ENCODE measurements at regions not wholly inside any gene's neighbourhood (a gene's known extent, or its start where the extent isn't known, plus 50 kb on each side); places are given as distances from the start of the nearest gene placed in this dataset.

DNA sequence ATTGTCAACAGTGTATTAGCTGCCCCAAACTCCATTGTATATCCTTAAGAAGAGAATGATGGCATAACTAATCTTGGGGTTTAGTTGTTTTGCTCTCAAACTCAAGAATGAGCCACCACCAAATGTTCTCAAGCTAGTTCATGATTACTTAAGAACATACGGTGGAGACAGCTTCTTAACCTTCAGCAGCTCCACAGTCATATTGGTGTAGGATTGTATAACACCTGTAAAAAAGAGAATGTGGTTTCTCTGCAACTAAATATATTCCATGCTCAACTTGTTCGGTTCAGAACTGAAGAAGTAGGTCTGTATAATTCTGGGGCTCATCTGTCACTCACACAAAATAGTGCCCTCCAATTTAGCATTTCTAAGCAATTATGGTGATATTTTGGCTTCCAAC lies 177.9 kb upstream of the DUSP10 start:
- no peak for TF ChIP-seq POLR2AphosphoS5 (IDR thresholded peaks at IDR 0.05)
- TF ChIP-seq POLR2A (IDR thresholded peaks at IDR 0.05), result no peak
- TF ChIP-seq, protein P1, sequence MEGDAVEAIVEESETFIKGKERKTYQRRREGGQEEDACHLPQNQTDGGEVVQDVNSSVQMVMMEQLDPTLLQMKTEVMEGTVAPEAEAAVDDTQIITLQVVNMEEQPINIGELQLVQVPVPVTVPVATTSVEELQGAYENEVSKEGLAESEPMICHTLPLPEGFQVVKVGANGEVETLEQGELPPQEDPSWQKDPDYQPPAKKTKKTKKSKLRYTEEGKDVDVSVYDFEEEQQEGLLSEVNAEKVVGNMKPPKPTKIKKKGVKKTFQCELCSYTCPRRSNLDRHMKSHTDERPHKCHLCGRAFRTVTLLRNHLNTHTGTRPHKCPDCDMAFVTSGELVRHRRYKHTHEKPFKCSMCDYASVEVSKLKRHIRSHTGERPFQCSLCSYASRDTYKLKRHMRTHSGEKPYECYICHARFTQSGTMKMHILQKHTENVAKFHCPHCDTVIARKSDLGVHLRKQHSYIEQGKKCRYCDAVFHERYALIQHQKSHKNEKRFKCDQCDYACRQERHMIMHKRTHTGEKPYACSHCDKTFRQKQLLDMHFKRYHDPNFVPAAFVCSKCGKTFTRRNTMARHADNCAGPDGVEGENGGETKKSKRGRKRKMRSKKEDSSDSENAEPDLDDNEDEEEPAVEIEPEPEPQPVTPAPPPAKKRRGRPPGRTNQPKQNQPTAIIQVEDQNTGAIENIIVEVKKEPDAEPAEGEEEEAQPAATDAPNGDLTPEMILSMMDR (IDR thresholded peaks at IDR 0.05 in 8 of 11, conservative IDR thresholded peaks at IDR 0.05 in 3 of 11), result no peak
- H3K27ac ChIP-seq, result no peak overlapping the region
- H3K36me3 ChIP-seq, result no peaks in the 10 kb centered on the region
- no peaks in the 10 kb centered on the region for H3K4me1 ChIP-seq
- no peak overlapping the region for H3K4me3 ChIP-seq
- no peaks in the 10 kb centered on the region for H3K9me3 ChIP-seq
- no peak for DNase-seq
- WGBS, 5 donors, result 79 to 93% (median 81%) methylated on average over 2 of the region's 2 CpGs
- no peaks in the 10 kb centered on the region for H3K27me3 ChIP-seq (replicated peaks in 1 of 7)
- intact Hi-C loops (cut with DNase I; ENCODE audit: low total_unique reads), result no loop called here

- TF ChIP-seq POLR2AphosphoS5 (IDR thresholded peaks at IDR 0.05) (no peak), POLR2A (IDR thresholded peaks at IDR 0.05) (no peak)
- TF ChIP-seq, protein P1 (IDR thresholded peaks at IDR 0.05 in 8 of 11, conservative IDR thresholded peaks at IDR 0.05 in 3 of 11), result no peak
- no peaks in the 10 kb centered on the region for H3K27me3 ChIP-seq (replicated peaks in 1 of 7)
- no peaks in the 10 kb centered on the region for H3K36me3 ChIP-seq
- DNase-seq, result no peak
- no peaks in the 10 kb centered on the region for H3K9me3 ChIP-seq
- no peaks in the 10 kb centered on the region for H3K4me1 ChIP-seq
- H3K4me3 ChIP-seq, result no peak overlapping the region
- intact Hi-C loops (cut with DNase I; ENCODE audit: low total_unique reads), result no loop called here
- no peak overlapping the region for H3K27ac ChIP-seq
- 74 to 87% (median 83%) methylated on average over 1 of the region's 1 CpG for WGBS, 5 donors
Measured at GRCh38 chr1:221919341-221919740, 177.5 kb upstream of the DUSP10 start.

DNA sequence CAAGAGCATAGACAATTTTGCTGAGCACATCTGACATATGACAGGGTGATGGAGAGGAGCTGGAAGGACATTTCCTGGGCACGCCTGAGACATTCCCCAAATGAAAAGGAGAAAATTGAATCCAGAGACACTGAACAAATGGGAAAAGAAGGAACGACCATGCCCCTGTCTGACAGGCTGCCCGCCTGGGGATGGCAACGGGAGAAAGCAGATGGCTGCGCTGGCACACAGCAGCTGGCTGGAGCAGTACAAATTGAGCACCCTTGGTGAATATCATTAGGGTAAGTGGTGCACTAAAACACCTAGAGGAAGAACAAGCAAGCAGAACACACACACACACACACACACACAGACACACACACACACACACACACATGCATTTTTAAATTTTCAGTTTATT lies 174.3 kb upstream of the DUSP10 start:
- intact Hi-C loops (cut with DNase I; ENCODE audit: low total_unique reads), result no loop called here

DNA sequence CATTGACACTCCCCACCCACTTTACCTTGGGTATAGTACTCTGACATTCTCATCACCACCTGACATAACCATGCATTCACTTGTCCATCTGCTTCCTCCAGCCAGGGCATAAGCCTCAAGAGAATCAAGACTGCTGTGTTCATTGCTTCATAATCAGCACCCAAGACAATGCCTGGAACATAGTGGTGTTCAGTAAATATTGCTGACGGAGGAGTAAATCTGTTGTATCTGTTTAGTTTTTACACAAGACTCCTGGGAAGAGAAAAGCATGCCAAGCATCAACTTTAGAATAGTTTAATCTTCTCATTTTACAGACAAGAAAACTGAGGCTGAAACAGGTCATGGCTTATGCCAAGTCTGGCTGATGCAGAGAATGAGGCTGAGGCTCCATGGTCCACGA lies 173.9 kb upstream of the DUSP10 start:
- no peak overlapping the region for H3K27ac ChIP-seq
- no peaks in the 10 kb centered on the region for H3K36me3 ChIP-seq
- TF ChIP-seq POLR2A (IDR thresholded peaks at IDR 0.05), result no peak
- TF ChIP-seq, protein P1 (IDR thresholded peaks at IDR 0.05 in 8 of 11, conservative IDR thresholded peaks at IDR 0.05 in 3 of 11), result no peak
- no peak for TF ChIP-seq POLR2AphosphoS5 (IDR thresholded peaks at IDR 0.05)
- no peak overlapping the region for H3K4me3 ChIP-seq
- no peaks in the 10 kb centered on the region for H3K27me3 ChIP-seq (replicated peaks in 1 of 7)
- H3K9me3 ChIP-seq, result no peaks in the 10 kb centered on the region
- H3K4me1 ChIP-seq, result no peaks in the 10 kb centered on the region
- intact Hi-C loops (cut with DNase I; ENCODE audit: low total_unique reads), result no loop called here
- WGBS, 5 donors, result 81 to 100% (median 88%) methylated on average over 2 of the region's 2 CpGs
- DNase-seq, result no peak

More for the DNA sequence above, 174.3 kb upstream of the DUSP10 start:
- Histone ChIP-seq H3K36me3 (no peaks in the 10 kb centered on the region), H3K27me3 (replicated peaks in 1 of 7) (no peaks in the 10 kb centered on the region), H3K4me3 (no peak overlapping the region), H3K27ac (no peak overlapping the region), H3K4me1 (no peaks in the 10 kb centered on the region), H3K9me3 (no peaks in the 10 kb centered on the region)
- DNase-seq, result no peak
- 89 to 99% (median 91%) methylated on average over 5 of the region's 5 CpGs for WGBS, 5 donors
- TF ChIP-seq POLR2A (IDR thresholded peaks at IDR 0.05) (no peak), POLR2AphosphoS5 (IDR thresholded peaks at IDR 0.05) (no peak)
- TF ChIP-seq, protein P1 (IDR thresholded peaks at IDR 0.05 in 8 of 11, conservative IDR thresholded peaks at IDR 0.05 in 3 of 11), result no peak
